K562 (cell line): ENCODE measurements at regions not wholly inside any gene's neighbourhood (a gene's known extent, or its start where the extent isn't known, plus 50 kb on each side); places are given as distances from the start of the nearest gene placed in this dataset.

ENCODE experiments used
- FOSL1 ChIP-seq: fragments of 200-800 bp; sonication (Bioruptor generic); conservative IDR thresholded peaks from 2 replicates; pipeline ENCODE4 v1.6.1; 2016; ENCODE audit warnings: missing genetic modification characterization, missing compliant biosample characterization
- JUND ChIP-seq, 2 experiments: IDR thresholded peaks; 2 replicates in 1 of 2; 3 replicates in 1 of 2; pipeline ENCODE4 v1.6.1; 2011; ENCODE audit warnings: borderline replicate concordance in 2 of 2, low read depth in 2 of 2, low read length in 2 of 2, improper control_type of control experiment in 1 of 2, missing biosample characterization in 1 of 2, missing genetic modification characterization in 1 of 2, missing genetic modification reagents in 1 of 2
- REST ChIP-seq, 2 experiments: fragments of 450-650 bp; formaldehyde crosslinking in 1 of 2; IDR thresholded peaks; 2 replicates each; pipeline versions ENCODE4 v1.4.0 to v1.6.1; 2014 to 2020; ENCODE audit warnings: mild to moderate bottlenecking in 2 of 2, borderline replicate concordance in 1 of 2, low read depth in 1 of 2
- SMARCC2 ChIP-seq: fragments of 450-650 bp; IDR thresholded peaks from 2 replicates; pipeline ENCODE4 v1.6.1; 2017; ENCODE audit warnings: antibody characterized with exemption, moderate library complexity, mild to moderate bottlenecking, low read depth

DNA sequence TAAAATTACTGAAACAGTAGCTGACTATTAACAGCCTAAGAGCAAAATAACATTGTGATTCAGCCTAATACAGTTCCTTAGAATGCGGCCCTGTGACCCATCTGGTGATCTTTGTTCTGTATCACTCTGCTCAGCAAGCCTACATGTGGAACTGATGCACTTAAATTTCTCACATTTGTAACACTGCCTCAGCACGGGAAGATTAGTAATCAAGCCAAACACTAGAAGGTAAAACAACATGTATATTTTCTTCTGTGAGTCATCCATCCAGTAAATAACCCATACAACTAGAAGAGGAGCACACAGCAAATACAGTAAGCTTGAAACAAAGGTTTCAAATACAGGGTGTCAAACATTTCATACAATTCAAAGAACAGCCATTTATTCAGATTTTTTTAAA lies 189.7 kb upstream of the NOX3 start (continued):
- TF ChIP-seq REST (IDR thresholded peaks at IDR 0.05; ENCODE audit: borderline replicate concordance) (peak; percentile 6; the same call in 1 of the 2 replicates), REST (CRISPR knock-in tag; IDR thresholded peaks at IDR 0.05; ENCODE audit: low read depth) (no peak), JUND (IDR thresholded peaks at IDR 0.05; ENCODE audit: borderline replicate concordance, low read depth, low read length) (no peak), JUND (tag; IDR thresholded peaks at IDR 0.05; ENCODE audit: borderline replicate concordance, low read depth, low read length) (0 out of 3 replicates have a peak, but pooled peaks have one; percentile 51), SMARCC2 (0 out of 2 replicates have a peak, but pooled peaks have one; percentile 21), FOSL1 (tag) (0 out of 2 replicates have a peak, but pooled peaks have one; percentile 16)
